ENCODE measurements at regions not wholly inside any gene's neighbourhood (a gene's known extent, or its start where the extent isn't known, plus 50 kb on each side); places are given as distances from the start of the nearest gene placed in this dataset.

- Histone ChIP-seq H3K4me1 (peaks cover 3 to 22% (median 4%) of the 10 kb centered on the region in 3 donors), H3K36me3 (no peaks in the 10 kb centered on the region), H3K27ac (no peak overlapping the region), H3K27me3 (no peaks in the 10 kb centered on the region), H3K4me3 (no peak overlapping the region), H3K9me3 (no peaks in the 10 kb centered on the region)
- no peak for DNase-seq
- no peak for TF ChIP-seq POLR2A (IDR thresholded peaks at IDR 0.05)
- TF ChIP-seq CTCF (IDR thresholded peaks at IDR 0.05), result no peak
- 31 to 57% methylated on average over 4 of the region's 4 CpGs for WGBS, 2 donors
- intact Hi-C loops (cut with DNase I), result no loop called here
Measured at GRCh38 chr9:108724122-108724521, 131.7 kb downstream of the ACTL7B start.

GRCh38 chr9:108722396-108722795 is 133.4 kb downstream of the ACTL7B start:
- intact Hi-C loops (cut with DNase I), result no loop called here
- no peaks in the 10 kb centered on the region for H3K27me3 ChIP-seq
- no peak overlapping the region for H3K4me3 ChIP-seq
- TF ChIP-seq POLR2A (IDR thresholded peaks at IDR 0.05) (no peak), CTCF (IDR thresholded peaks at IDR 0.05) (peak in 1 of 6 experiments; percentile 15)
- H3K27ac ChIP-seq, result peak overlapping the region in 1 of 4 donors; percentile 3
- H3K4me1 ChIP-seq, result peaks cover 3 to 22% (median 4%) of the 10 kb centered on the region in 3 donors
- no peaks in the 10 kb centered on the region for H3K36me3 ChIP-seq
- DNase-seq, result no peak
- WGBS, 2 donors, result 58 to 66% methylated on average over 7 of the region's 7 CpGs
- no peaks in the 10 kb centered on the region for H3K9me3 ChIP-seq

GRCh38 chr9:108720191-108720642 is 135.6 kb downstream of the ACTL7B start:
- intact Hi-C loops (cut with DNase I), result no loop called here
- WGBS, 2 donors, result 39 to 40% methylated on average over 2 of the region's 2 CpGs
- no peak for TF ChIP-seq POLR2A (IDR thresholded peaks at IDR 0.05)
- no peak for TF ChIP-seq CTCF (IDR thresholded peaks at IDR 0.05)

GRCh38 chr9:108710424-108710823 is 145.4 kb downstream of the ACTL7B start:
- no peaks in the 10 kb centered on the region for H3K36me3 ChIP-seq
- no peaks in the 10 kb centered on the region for H3K27me3 ChIP-seq
- peaks cover 0 to 17% (median 0%) of the 10 kb centered on the region in 3 donors for H3K4me1 ChIP-seq
- peak overlapping the region in 1 of 4 donors; percentile 3 for H3K27ac ChIP-seq
- intact Hi-C loops (cut with DNase I), result no loop called here
- TF ChIP-seq POLR2A (IDR thresholded peaks at IDR 0.05) (no peak), CTCF (IDR thresholded peaks at IDR 0.05) (no peak)
- H3K4me3 ChIP-seq, result no peak overlapping the region
- no peak for DNase-seq
- H3K9me3 ChIP-seq, result no peaks in the 10 kb centered on the region
- WGBS, 2 donors, result 26 to 36% methylated on average over 2 to 3 of the region's 3 CpGs

More at GRCh38 chr9:108720191-108720642, 135.6 kb downstream of the ACTL7B start:
- Histone ChIP-seq H3K4me3 (no peak overlapping the region), H3K4me1 (peaks cover 3 to 22% (median 4%) of the 10 kb centered on the region in 3 donors), H3K36me3 (no peaks in the 10 kb centered on the region), H3K27ac (no peak overlapping the region), H3K27me3 (no peaks in the 10 kb centered on the region), H3K9me3 (no peaks in the 10 kb centered on the region)
- DNase-seq, result no peak

GRCh38 chr9:108709997-108710396 is 145.8 kb downstream of the ACTL7B start:
- Histone ChIP-seq H3K9me3 (no peaks in the 10 kb centered on the region), H3K4me1 (peaks cover 0 to 17% (median 0%) of the 10 kb centered on the region in 3 donors), H3K27ac (peak overlapping the region in 1 of 4 donors; percentile 33), H3K27me3 (no peaks in the 10 kb centered on the region), H3K4me3 (no peak overlapping the region), H3K36me3 (no peaks in the 10 kb centered on the region)
- 69 to 100% methylated on average over 1 of the region's 1 CpG for WGBS, 2 donors
- TF ChIP-seq POLR2A (IDR thresholded peaks at IDR 0.05) (no peak), CTCF (IDR thresholded peaks at IDR 0.05) (no peak)
- no peak for DNase-seq
- intact Hi-C loops (cut with DNase I), result no loop called here
